Stimulated activated CD8-positive, alpha-beta memory T cell treated with anti-CD3 and anti-CD28 coated beads, Interleukin-15, amount 100 ng/mL, for 24 hours (primary cell): ENCODE measurements at regions not wholly inside any gene's neighbourhood (a gene's known extent, or its start where the extent isn't known, plus 50 kb on each side); places are given as distances from the start of the nearest gene placed in this dataset.
"Not testable (repeated sequence)": the region's sequence is repeated elsewhere in the genome, so short reads cannot be mapped to it uniquely, and the experiment has no call there.

Experiments used
- DNase-seq: peaks from one replicate; pipeline ENCODE4 v3.0.0-alpha.2; 2020; ENCODE audit warnings: low read depth

DNA sequence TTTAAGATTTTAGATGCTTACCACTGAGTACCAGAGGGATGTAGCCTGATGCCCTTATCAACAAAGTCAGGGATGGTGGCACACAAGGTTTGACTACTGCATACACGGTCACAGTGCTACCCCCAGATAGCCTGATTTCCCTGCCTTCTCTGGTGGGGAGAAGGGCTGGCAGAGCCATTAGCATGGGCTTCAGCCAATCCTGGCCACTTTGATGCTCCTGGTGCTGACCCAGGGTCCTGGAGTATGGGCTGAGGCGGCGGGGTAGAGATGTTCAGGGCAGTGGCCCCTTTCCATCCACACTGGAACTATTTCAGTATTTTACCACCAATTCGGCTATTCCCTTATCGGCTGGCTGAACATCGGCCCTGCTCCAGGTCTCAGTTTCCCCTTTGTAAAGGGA is 83.2 kb downstream of the POTEB3 start:
- not testable (repeated sequence) for DNase-seq

DNA sequence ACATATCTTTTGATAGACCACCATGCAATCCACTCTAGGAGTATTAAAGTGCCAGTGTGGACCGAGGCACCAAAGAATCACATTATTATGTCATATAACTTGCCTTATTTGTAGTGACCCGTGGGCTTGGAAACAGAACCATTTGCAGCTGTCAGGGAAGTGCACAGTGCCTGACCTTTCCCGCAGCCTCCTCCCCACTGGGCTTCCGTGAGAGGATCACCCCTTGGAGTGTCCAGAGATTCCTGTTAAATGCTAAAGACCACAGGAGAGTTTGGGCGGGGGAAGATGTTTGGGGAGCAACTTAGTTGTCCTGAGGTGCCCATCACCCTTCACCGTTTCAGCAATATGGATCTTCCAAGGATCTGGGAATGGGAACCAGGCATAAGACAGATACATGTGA is 84.4 kb downstream of the POTEB3 start:
- not testable (repeated sequence) for DNase-seq

DNA sequence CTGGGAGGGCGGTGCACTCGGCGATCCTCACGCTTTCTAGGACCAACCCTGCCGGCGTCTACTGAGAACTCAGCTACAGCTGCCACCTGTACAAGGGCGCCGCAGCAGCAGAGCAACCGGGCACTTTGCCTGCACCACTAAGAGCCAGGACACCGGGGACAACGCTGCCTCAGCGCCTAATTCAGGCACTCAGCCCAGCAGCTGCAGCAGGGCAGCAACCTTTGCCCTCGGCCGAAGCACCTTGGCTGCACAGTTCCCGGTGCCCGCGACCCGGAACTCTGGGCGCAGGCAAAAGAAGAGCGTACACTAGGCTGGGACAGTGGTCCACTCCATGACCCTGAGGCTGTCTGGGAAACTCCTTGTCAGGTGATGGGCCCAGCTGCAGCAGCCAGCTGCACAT is 85.7 kb downstream of the POTEB3 start:
- not testable (repeated sequence) for DNase-seq

DNA sequence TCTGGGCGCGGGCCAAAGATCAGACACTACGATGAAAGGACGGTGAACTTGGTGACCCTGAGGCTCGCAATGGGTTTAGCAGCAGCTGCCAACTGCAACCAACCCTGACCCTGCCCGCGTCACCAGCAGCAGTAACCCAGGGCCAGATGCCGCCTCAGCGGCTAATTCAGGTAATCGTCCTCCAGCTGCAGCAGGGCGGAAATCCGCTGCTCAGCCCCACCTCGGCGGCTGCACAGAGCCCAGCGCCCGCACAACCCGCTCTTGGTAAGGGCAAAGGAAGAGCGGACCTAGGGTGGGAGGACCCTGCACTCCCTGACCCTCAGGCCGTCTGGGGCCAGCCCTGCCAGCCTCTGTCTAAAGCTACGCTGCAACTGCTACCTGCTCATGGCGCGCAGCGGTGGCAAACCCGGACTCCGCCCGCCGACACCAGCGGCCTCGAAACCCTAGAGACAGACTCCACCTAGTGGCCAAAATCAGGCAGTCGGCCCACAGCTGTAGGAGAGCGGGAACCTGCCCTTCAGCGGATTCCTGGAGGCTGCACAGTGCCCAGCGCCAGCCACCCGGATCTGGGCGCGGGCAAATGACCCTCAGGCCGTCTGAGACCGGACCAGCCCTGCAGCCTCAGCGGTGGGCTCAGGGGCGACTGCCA is 87.5 kb downstream of the POTEB3 start:
- DNase-seq, result not testable (repeated sequence)

DNA sequence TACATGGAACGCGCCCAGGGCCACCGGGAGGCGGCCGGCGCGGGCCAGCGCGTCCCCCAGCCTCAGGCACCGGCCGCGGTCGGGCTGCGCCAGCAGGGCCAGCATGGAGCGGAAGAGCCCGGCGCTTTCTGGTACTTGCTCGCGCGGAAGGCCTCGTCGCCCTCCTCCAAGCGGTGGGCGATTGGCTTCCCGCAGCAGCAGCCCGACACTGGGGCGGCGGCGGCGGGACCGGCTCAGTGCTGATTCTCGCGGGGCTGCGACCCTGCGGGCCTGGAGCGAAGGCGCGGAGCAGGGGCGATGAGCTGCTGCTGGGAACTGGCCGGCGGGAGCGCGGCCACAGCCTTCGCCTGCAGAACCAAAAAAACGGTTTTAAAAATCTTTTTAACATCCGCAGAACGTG is 95.3 kb downstream of the POTEB3 start:
- not testable (repeated sequence) for DNase-seq

DNA sequence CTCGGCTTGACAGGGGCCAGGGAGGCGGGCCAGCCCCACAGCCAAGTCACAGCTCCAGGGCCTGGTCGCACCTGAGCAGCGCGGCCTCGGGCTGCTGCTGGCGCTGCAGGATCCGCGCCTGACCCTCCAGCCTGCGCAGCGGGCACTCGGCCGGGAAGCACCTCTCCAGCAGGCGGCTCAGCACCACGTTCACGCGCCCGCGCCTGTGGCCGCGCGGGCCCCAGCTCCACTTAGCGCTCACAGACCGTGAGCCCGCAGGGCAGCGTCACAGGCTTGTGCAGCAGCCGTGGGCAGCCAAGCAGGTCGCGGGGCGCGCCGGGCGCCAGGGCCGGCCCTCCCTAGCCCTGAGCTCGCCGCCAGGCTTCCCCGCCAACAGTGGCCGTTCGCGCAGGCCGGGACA is 95.8 kb downstream of the POTEB3 start:
- DNase-seq, result not testable (repeated sequence)

DNA sequence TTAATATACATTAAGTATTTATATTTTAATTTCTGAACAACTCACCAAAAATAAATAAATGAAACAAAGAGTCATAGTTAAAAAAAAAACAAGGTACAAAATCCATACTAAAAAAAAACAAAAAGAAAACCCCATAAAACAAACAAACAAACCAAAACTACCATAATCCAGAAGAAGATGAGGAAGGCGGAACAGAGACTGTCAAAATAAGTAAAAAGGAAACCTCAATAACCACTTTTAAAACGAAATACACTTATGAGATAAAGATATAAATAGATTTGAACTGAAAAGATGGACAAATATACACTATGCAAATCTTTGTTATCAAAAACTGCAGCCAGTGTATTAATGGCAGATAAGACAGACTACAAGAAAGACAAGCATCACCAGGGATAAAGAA is 103.3 kb downstream of the POTEB3 start:
- not testable (repeated sequence) for DNase-seq

DNA sequence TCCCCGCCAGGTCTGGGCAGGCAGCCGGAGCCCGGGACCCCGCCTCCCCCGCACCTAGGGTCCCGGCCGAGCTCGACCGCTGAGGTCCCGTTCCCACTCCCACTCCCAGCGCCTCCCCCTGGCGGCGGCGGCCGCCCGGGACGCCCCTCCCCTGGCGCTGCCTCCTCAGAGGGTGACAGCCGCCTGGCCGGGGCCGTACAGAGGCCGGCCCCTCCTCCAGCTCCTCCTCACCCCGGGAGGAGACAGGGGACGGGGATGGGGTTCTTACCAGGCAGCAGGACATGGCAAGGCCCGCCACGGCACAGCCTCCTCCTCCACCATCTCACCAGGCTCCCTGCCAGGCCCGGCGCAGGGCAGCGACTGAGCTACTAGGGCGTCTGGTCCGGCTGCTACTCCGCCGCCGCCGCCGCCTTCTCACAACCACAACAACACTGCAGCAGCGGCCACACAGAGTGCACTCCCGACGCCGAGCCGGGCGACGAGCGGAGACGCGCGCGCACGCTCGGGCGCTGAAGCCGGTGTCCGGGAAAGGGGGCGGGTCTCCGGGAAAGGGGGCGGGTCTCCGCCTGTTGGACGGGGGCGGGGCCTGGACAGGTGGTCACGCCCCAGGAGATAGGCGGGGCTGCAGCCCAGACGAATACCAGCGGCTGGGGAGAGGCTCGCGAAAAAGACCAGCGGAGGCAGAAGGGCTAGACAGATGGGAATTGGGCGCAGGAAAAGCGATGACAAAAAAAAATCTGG is 115.4 kb downstream of the POTEB3 start:
- peak; percentile 22 for DNase-seq

DNA sequence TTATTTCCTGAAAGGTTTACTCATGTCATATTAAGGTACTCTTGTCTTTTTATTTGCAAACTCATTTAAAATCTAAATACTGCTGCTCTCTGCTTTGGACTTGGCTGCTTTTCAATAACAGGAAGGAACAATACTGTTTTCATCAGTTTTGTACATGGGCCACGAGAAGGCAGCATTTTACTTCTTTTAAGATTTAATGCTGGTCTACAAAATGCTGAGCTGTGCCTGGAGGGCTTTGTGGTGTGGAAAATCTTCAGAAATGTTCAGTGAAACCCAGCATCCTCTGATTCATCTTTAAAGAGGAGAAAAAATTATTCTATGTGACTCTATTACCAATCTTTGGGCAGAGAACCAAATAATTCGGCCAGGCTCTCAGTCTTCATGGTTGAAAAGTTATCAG is 155.9 kb downstream of the POTEB3 start:
- not testable (repeated sequence) for DNase-seq

DNA sequence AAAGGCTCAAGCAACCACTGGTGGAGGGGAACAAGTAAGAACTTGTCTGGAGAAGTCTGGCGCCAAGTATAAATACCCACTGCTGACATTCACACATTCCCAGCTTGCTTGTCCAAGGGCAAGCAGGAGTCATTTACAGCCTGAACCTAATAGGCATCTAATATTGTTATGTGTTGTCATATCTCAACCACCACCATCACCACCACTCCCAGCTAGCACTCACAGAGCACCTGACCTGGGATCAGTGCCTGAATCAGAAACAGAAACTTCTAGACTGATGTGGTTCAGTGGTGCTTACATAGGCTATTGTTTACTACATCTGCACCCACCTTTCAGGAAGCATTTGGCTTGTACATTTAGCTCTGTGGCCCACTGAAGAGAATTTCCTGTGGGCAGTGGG is 157.1 kb downstream of the POTEB3 start:
- not testable (repeated sequence) for DNase-seq

DNA sequence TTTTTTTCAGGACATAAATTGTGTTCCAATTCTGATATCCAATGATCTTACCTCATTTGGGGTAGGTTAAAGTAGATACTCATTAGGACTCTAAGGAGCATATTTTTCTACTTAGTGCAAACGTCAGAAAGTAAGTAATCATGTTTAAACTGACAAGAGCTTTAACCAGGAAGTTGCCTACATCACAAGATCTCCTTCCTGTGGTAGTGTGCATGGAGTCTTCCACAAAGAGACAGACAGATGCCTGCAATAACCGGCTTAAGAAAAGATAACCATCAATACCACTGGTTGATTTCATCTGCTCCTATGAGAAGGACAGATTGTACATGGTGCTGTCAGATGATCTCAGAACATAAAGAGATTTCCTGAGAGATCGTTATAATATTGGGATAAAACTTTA is 160.0 kb downstream of the POTEB3 start:
- not testable (repeated sequence) for DNase-seq

DNA sequence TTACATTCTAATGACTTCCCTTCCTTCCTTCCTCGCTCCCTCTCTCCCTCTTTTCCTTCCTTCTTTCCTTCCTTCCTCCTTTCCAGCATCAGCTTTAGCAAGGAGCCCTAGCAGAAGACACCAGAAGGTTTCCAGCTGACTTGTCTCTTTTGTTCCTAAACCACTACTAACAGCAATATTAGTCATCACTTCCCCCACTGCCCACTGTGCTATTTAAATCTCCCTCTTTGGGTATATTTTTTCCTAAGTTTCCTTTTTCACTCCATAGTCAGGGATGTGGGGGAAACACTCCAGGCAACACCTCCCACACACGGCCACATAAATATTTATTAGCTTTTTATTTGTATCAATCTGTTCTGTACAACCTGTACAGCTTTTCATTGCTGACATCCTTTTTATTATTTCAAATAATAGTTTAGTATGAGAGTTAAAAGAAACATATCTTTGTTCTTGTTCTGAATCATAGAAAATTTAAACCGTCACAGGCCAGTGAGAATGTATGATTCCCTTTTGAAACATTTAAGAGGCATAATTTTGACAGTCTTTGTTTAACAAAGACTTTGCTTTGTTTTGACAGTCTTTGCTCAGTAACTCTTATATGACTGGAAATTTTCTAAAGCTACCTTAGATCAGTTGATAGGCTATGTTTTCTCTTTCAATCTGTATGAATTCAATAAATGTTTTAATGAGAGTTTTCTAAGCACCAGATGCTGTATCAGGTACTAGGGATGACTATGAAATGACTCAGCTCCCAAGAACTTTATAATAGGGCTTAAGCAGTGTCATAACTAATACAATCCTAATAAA is 167.9 kb downstream of the POTEB3 start:
- DNase-seq, result not testable (repeated sequence)

DNA sequence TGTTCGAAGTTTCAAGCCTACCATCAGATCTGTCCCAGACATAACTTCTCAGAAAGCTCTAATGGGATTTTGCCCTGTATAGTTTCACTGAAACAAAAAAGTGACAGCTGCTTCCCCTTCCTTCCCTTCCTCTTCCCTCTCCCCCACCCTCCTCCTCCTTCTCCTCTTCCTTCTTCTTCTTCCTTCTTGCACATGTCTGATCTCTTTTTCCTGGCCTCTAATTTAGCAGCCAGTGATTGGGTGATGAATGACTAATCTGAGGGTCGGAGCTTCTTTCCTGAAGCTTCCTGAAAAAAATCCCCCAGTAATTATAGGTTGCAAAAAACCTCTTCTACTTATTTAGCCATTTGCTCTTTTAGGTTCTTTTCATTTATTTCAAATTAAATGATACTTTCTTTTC is 168.7 kb downstream of the POTEB3 start:
- no peak for DNase-seq

DNA sequence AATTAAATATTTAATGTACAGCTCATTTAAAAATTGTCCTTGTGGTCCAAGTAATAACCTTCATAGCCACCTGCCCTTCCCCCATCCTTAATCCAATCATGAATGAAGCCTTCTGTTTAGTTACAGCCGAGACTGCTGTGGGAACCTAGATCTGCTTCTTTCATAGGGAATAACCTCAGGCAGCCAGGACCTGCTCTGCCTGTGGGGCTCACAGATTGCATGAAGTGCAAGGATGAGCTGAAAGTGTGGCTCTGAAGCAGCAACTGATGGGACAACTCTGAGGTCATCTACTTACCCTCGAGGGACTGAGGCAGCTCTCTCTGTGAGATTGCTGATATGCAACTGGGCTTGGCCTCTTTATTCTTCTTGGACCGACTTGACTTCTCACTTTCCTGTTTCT is 169.8 kb downstream of the POTEB3 start:
- no peak for DNase-seq

DNA sequence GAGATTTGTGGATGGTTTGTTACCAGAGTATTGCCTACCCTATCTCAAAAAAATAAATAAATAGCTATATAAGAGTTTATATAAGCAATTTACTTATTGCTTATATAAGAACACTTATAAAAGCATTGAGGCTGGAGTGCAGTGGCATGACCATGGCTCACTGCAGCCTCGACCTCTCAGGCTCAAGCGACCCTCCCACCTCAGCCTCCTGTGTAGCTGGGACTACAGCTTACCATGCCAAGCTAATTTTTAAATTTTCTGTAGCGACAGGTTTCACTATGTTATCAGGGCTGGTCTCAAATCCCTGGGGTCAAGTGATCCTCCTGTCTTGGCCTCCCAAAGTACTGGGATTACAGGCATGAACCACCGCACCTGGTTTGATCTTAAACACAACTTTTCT is 170.6 kb downstream of the POTEB3 start:
- not testable (repeated sequence) for DNase-seq

DNA sequence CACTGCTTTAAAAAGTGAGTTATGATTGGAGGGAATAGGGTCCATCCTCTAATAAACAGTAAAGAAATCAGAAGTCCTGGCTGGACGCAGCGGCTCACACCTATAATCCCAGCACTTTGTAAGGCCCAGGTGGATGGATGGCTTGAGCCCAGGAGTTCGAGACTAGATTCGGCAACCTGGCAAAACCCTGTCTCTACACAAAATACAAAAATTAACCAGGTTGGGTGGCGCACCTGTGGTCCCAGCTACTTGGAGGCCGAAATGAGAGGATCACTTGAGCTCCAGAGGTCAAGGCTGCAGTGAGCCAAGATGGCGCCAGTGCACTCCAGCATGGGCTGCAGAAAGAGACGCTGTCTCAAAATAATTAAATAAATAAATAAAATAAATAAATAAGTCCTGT is 171.2 kb downstream of the POTEB3 start:
- no peak for DNase-seq

DNA sequence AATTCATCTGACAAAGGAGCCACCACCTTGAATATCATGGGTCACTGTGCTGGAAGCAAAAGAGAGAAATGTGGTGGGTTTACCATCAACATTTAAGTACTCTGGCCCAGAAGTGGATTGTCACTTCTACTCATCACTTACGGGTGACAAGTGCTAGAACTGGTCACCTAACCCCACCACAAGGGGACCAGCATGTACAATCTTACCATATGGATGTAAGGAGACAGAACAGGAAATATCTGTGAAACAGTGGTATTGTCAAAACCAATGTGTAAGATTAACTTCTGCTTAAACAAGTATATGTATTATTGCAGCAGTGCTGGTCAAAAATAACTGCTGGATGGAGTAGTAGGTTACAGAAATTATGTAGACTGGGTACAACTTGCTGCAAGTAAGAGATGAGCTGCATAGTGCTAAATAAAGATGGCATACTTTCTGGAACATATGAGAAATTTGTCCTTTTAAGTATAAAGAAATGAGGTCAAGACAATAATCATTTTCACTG is 171.8 kb downstream of the POTEB3 start:
- DNase-seq, result no peak

DNA sequence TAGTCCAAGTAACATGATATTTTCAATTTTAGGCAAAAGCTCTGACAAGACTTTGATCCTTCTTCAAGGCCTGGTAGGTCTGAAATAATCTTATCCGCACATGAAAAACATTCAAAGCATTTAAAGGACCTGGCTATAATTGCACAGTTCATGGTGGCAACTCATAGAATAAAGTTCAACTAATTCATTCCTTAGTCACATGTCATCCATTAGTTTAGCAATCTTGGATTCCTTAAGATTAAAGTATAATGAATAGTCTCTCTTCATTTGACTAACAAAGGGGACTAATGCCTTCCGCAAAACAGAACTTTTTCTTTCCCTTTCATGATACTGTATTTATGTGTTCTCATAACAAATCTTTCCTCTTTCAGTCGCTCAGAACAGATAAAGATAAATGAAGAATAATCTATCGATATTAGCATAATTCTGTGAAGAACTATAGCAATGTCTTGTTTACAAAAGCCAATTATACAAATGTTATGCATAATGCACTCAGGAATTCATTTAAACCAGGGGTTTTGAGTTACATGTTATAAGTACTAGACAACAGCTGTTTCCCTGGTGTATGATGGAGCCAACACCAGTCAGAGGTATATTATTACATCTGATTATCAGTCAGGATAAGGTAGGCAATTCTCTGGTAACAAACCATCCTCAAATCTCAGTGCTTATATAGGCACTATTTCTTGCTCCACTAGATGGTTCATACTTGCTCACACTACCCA is 172.5 kb downstream of the POTEB3 start:
- DNase-seq, result no peak

DNA sequence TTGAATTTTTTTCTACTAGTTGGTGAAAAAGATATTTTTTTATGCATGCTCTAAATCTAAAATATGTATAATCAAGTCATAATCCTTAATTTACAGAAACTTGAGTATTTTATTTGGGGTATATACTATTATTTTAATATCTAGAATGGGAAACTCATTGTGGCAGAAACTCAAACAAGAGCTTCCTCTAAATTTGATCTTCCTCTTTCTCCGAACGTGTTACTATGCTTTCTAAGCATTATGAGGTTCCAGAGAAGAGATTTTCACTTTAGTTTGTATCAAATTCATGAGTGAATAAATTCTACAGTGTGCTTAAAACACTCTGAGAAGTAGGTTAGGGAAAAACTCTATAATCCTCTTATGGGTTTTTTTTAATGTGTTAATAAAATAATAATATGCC is 173.1 kb downstream of the POTEB3 start:
- DNase-seq, result no peak

DNA sequence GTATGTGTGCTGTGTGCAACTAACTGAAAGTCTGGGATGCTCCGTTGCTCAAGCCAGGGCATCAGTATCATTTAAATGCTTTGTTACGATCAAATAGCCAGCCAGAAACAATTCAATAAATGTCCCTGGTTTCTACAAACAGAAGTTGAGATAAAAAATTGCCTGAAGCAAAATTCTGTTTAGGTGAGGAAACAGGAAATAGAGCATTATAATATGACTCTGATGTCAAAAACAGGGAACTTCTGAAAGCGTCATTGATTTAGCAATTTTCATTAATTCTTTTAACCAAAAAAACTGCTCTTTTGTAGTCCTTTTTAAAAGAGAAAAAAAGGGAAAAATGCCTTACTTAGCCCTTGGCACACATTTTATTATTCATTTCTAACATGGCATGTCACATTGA is 174.7 kb downstream of the POTEB3 start:
- DNase-seq, result not testable (repeated sequence)

DNA sequence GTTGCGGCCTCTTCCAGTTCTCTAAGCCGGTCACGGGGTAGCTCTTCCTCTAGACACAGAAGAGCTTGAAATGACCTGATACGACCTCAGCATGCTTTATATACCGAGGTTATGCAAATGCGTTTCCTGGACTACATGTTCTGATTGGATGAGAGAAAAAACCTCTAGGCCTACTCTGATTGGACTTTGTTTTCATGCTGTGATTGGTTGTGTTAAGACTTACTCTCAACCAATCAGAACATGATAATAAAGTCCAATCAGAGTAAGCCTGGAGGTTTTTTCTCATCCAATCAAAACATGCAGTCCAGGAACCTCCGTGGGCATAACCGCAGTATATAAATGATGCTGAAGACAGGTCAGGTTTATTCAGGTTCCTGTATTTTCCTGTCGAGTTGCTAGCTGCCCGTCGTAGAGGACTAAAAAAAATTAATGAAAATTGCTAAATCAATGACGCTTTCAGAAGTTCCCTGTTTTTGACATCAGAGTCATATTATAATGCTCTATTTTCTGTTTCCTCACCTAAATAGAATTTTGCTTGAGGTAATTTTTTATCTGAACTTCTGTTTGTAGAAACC is 177.4 kb downstream of the POTEB3 start:
- no peak for DNase-seq
